Bronchial epithelial cell (primary cell): ENCODE measurements at regions not wholly inside any gene's neighbourhood (a gene's known extent, or its start where the extent isn't known, plus 50 kb on each side); places are given as distances from the start of the nearest gene placed in this dataset.

Experiments used
- DNase-seq: peaks from one replicate; pipeline ENCODE4 v3.0.0-alpha.2; 2010; ENCODE audit warnings: low read depth
- FAIRE-seq: peaks from 2 replicates; lab custom pipeline; 2011; peaks lifted over from hg19 to GRCh38; lab: Jason Lieb, UNC
- H3K27me3 ChIP-seq: 2 replicates; pipeline ENCODE4 v1.5.1; 2011; ENCODE audit warnings: low read length; ENCODE audit not compliant: control insufficient read depth, insufficient read depth
- H3K36me3 ChIP-seq: 2 replicates; pipeline ENCODE4 v1.5.1; 2011; ENCODE audit warnings: low read length; ENCODE audit not compliant: control insufficient read depth, insufficient read depth
- H3K4me3 ChIP-seq: 2 replicates; pipeline ENCODE4 v1.5.1; 2011; ENCODE audit warnings: mild to moderate bottlenecking, low read depth, low read length, control low read depth
- CTCF ChIP-seq: IDR thresholded peaks from 2 replicates; pipeline ENCODE4 v1.5.1; 2011; ENCODE audit warnings: mild to moderate bottlenecking, moderate library complexity, low read length, control low read depth, inconsistent platforms; ENCODE audit not compliant: insufficient read depth, severe bottlenecking

- Histone ChIP-seq H3K27me3 (no peaks in the 10 kb centered on the region), H3K4me3 (no peak overlapping the region), H3K36me3 (no peaks in the 10 kb centered on the region)
- no peak for TF ChIP-seq CTCF
- no peak for FAIRE-seq
- no peak for DNase-seq
Measured at GRCh38 chr10:55786461-55787050, 574.5 kb downstream of the ZWINT start.

- Histone ChIP-seq H3K27me3 (no peaks in the 10 kb centered on the region), H3K36me3 (no peaks in the 10 kb centered on the region), H3K4me3 (no peak overlapping the region)
- no peak for DNase-seq
- no peak for FAIRE-seq
- TF ChIP-seq CTCF, result no peak
Measured at GRCh38 chr10:55782181-55782580, 578.9 kb downstream of the ZWINT start.

- Histone ChIP-seq H3K27me3 (no peaks in the 10 kb centered on the region), H3K36me3 (no peaks in the 10 kb centered on the region), H3K4me3 (no peak overlapping the region)
- no peak for DNase-seq
- TF ChIP-seq CTCF, result no peak
- FAIRE-seq, result no peak
Measured at GRCh38 chr10:55766212-55766611, 594.8 kb downstream of the ZWINT start.

- DNase-seq (no peak), FAIRE-seq (no peak)
- Histone ChIP-seq H3K27me3 (no peaks in the 10 kb centered on the region), H3K4me3 (no peak overlapping the region), H3K36me3 (no peaks in the 10 kb centered on the region)
- no peak for TF ChIP-seq CTCF
Measured at GRCh38 chr10:55750458-55750857, 610.6 kb downstream of the ZWINT start.

- TF ChIP-seq CTCF, result no peak
- H3K27me3 ChIP-seq, result no peaks in the 10 kb centered on the region
- DNase-seq (peak; percentile 0), FAIRE-seq (no peak)
- H3K4me3 ChIP-seq, result no peak overlapping the region
- H3K36me3 ChIP-seq, result no peaks in the 10 kb centered on the region
Measured at GRCh38 chr10:55747244-55747643, 613.8 kb downstream of the ZWINT start.

- Histone ChIP-seq H3K4me3 (no peak overlapping the region), H3K36me3 (no peaks in the 10 kb centered on the region), H3K27me3 (no peaks in the 10 kb centered on the region)
- DNase-seq (no peak), FAIRE-seq (no peak)
- TF ChIP-seq CTCF, result no peak
Measured at GRCh38 chr10:55746002-55746401, 615.1 kb downstream of the ZWINT start.
